A549 (cell line): ENCODE measurements at regions not wholly inside any gene's neighbourhood (a gene's known extent, or its start where the extent isn't known, plus 50 kb on each side); places are given as distances from the start of the nearest gene placed in this dataset.

Source experiments
- ATAC-seq, 2 experiments: fragments of 200-7000 bp in 1 of 2; fragments of >200 bp in 1 of 2; cut with Nextera tagmentation in 1 of 2; cut with Tn5 transposase in 1 of 2; 3 replicates each; pipeline versions ENCODE4 v1.8.0 to v1.9.1; 2018 to 2020; ENCODE audit warnings: mild to moderate bottlenecking in 1 of 2, moderate library complexity in 1 of 2
- CTCF ChIA-PET: fragments of 300-600 bp; sonication (Branson Sonifier 250); formaldehyde crosslinking; extraction: SDS; loops from one replicate; lab custom pipeline; 2021; ENCODE audit warnings: antibody characterized with exemption, inconsistent platforms; lab: Yijun Ruan, JAX
- POLR2A ChIA-PET: fragments of 350-600 bp; formaldehyde crosslinking; extraction: SDS; loops from one replicate; lab custom pipeline; 2021; ENCODE audit warnings: antibody characterized with exemption, inconsistent platforms; lab: Yijun Ruan, JAX
- DNase-seq, 2 experiments: peaks; one replicate each; pipeline versions ENCODE4 v3.0.0 to v3.0.0-alpha.2; 2011 to 2016; ENCODE audit warnings: low read depth in 1 of 2, low spot score in 1 of 2
- FAIRE-seq: peaks from 2 replicates; lab custom pipeline; 2011; peaks lifted over from hg19 to GRCh38; lab: Jason Lieb, UNC
- H3K27ac ChIP-seq, 2 experiments: fragments of >200 bp; sonication (Bioruptor Twin); formaldehyde crosslinking; 3 replicates each; pipeline ENCODE4 v1.5.1; 2016 to 2017
- H3K4me1 ChIP-seq: fragments of >200 bp; sonication (Bioruptor Twin); formaldehyde crosslinking; 3 replicates; pipeline ENCODE4 v1.6.1; 2016
- H3K4me2 ChIP-seq: fragments of >200 bp; sonication (Bioruptor Twin); formaldehyde crosslinking; 3 replicates; pipeline ENCODE4 v1.6.1; 2016
- H3K4me3 ChIP-seq: fragments of >200 bp; sonication (Bioruptor Twin); formaldehyde crosslinking; 3 replicates; pipeline ENCODE4 v1.5.1; 2016
- H3K9me3 ChIP-seq: fragments of >200 bp; sonication (Bioruptor Twin); formaldehyde crosslinking; 3 replicates; pipeline ENCODE4 v1.6.1; 2016
- CBX2 ChIP-seq: fragments of 200-600 bp; sonication (generic); IDR thresholded peaks from 2 replicates; pipeline ENCODE4 v1.6.1; 2016; ENCODE audit warnings: low read depth, mild to moderate bottlenecking, borderline replicate concordance
- CBX8 ChIP-seq: fragments of 200-600 bp; sonication (generic); IDR thresholded peaks from 2 replicates; pipeline ENCODE4 v1.6.1; 2016
- CEBPB ChIP-seq, 2 experiments: fragments of >200 bp in 1 of 2; sonication (Bioruptor Twin) in 1 of 2; formaldehyde crosslinking in 1 of 2; IDR thresholded peaks; 2 replicates each; pipeline ENCODE4 v1.6.1; 2012 to 2016
- CTCF ChIP-seq: fragments of >200 bp; sonication (Bioruptor Twin); formaldehyde crosslinking; IDR thresholded peaks from 3 replicates; pipeline ENCODE4 v1.5.1; 2016
- EHF ChIP-seq: fragments of 250-450 bp; sonication (Bioruptor Pico); IDR thresholded peaks from 2 replicates; pipeline ENCODE4 v1.5.0; 2020; ENCODE audit warnings: mild to moderate bottlenecking
- ELK1 ChIP-seq: fragments of 150-350 bp; IDR thresholded peaks from 2 replicates; pipeline ENCODE4 v1.6.1; 2014; ENCODE audit warnings: low read depth, mild to moderate bottlenecking, low read length
- EP300 ChIP-seq, 2 experiments: fragments of >200 bp; sonication (Bioruptor Twin); formaldehyde crosslinking; IDR thresholded peaks; 2 replicates in 1 of 2; 3 replicates in 1 of 2; pipeline ENCODE4 v1.6.1; 2016 to 2017
- HEYL ChIP-seq: fragments of 250-450 bp; sonication (Bioruptor Pico); IDR thresholded peaks from 2 replicates; pipeline ENCODE4 v1.8.0; 2021; ENCODE audit warnings: mild to moderate bottlenecking, moderate library complexity
- HOXB13 ChIP-seq: fragments of 250-450 bp; sonication (Bioruptor Pico); IDR thresholded peaks from 2 replicates; pipeline ENCODE4 v1.5.0; 2020; ENCODE audit warnings: low read depth, mild to moderate bottlenecking, moderate library complexity
- JUN ChIP-seq, 2 experiments: fragments of >200 bp; sonication (Bioruptor Twin); formaldehyde crosslinking; IDR thresholded peaks; 2 replicates in 1 of 2; 3 replicates in 1 of 2; pipeline ENCODE4 v1.6.1; 2016 to 2017
- MAZ ChIP-seq: fragments of 150-350 bp; IDR thresholded peaks from 2 replicates; pipeline ENCODE4 v1.6.1; 2014; ENCODE audit warnings: antibody characterized with exemption, low read depth, low read length, borderline replicate concordance
- MYC ChIP-seq: IDR thresholded peaks from 2 replicates; pipeline ENCODE4 v1.6.1; 2012; ENCODE audit warnings: mild to moderate bottlenecking, inconsistent platforms, low read length, improper control_type of control experiment, borderline replicate concordance
- NR3C1 ChIP-seq: fragments of >200 bp; sonication (Bioruptor Twin); formaldehyde crosslinking; IDR thresholded peaks from 3 replicates; pipeline ENCODE4 v1.6.1; 2017
- PHF8 ChIP-seq: fragments of 200-600 bp; sonication (generic); IDR thresholded peaks from 2 replicates; pipeline ENCODE4 v1.6.1; 2016; ENCODE audit warnings: low read depth, mild to moderate bottlenecking, antibody characterized with exemption, moderate library complexity, borderline replicate concordance
- POLR2AphosphoS2 ChIP-seq: conservative IDR thresholded peaks from 2 replicates; pipeline ENCODE4 v1.6.1; 2012; ENCODE audit warnings: low read length, improper control_type of control experiment, inconsistent platforms
- RAD21 ChIP-seq, 2 experiments: fragments of >200 bp in 1 of 2; sonication (Bioruptor Twin) in 1 of 2; formaldehyde crosslinking in 1 of 2; IDR thresholded peaks in 1 of 2; conservative IDR thresholded peaks in 1 of 2; 2 replicates in 1 of 2; 3 replicates in 1 of 2; pipeline ENCODE4 v1.6.1; 2012 to 2018; ENCODE audit warnings: inconsistent platforms in 1 of 2
- REST ChIP-seq: fragments of 200-600 bp; sonication (generic); IDR thresholded peaks from 2 replicates; pipeline ENCODE4 v1.6.1; 2016; ENCODE audit warnings: antibody characterized with exemption, mild to moderate bottlenecking, moderate library complexity
- RFX5 ChIP-seq: fragments of 450-650 bp; IDR thresholded peaks from 2 replicates; pipeline ENCODE4 v1.7.1; 2014; ENCODE audit warnings: antibody characterized with exemption, mild to moderate bottlenecking, moderate library complexity
- SMC3 ChIP-seq: fragments of >200 bp; sonication (Bioruptor Twin); formaldehyde crosslinking; IDR thresholded peaks from 3 replicates; pipeline ENCODE4 v1.6.1; 2018; ENCODE audit warnings: inconsistent platforms
- TFCP2L1 ChIP-seq: fragments of 250-450 bp; sonication (Bioruptor Pico); IDR thresholded peaks from 2 replicates; pipeline ENCODE4 v1.5.0; 2021; ENCODE audit warnings: mild to moderate bottlenecking
- TP53 ChIP-seq: fragments of 250-450 bp; sonication (Bioruptor Pico); IDR thresholded peaks from 2 replicates; pipeline ENCODE4 v1.5.0; 2021; ENCODE audit warnings: mild to moderate bottlenecking, moderate library complexity
- ZFP36 ChIP-seq: fragments of 450-650 bp; IDR thresholded peaks from 2 replicates; pipeline ENCODE4 v1.6.1; 2014; ENCODE audit warnings: borderline replicate concordance; ENCODE audit not compliant: partially characterized antibody
- ZSCAN20 ChIP-seq: fragments of 250-450 bp; sonication (Bioruptor Pico); IDR thresholded peaks from 2 replicates; pipeline ENCODE4 v1.8.0; 2022; ENCODE audit warnings: mild to moderate bottlenecking, moderate library complexity
- WGBS: methylation state at CpG from one replicate; pipeline ENCODE4 v1.1.6; 2017; ENCODE audit errors: missing lambda C conversion rate; 5-methylcytosine and 5-hydroxymethylcytosine counted together

- TF ChIP-seq REST (no peak), TP53 (CRISPR knock-in tag) (no peak), CBX8 (no peak), PHF8 (no peak), SMC3 (no peak), HOXB13 (CRISPR knock-in tag) (no peak), EHF (CRISPR knock-in tag) (no peak), POLR2AphosphoS2 (no peak), NR3C1 (no peak), CBX2 (no peak), ZFP36 (no peak), CTCF (no peak), MYC (no peak), JUN (IDR thresholded peaks at IDR 0.05) (no peak), HEYL (CRISPR knock-in tag) (no peak), CEBPB (IDR thresholded peaks at IDR 0.05) (no peak), ZSCAN20 (CRISPR knock-in tag) (no peak), RAD21 (conservative IDR thresholded peaks at IDR 0.05 in 1 of 2, IDR thresholded peaks at IDR 0.05 in 1 of 2) (no peak), MAZ (no peak)
- Histone ChIP-seq H3K27ac (no peak overlapping the region), H3K4me1 (no peaks in the 10 kb centered on the region), H3K4me2 (no peak overlapping the region), H3K9me3 (no peaks in the 10 kb centered on the region), H3K4me3 (no peak overlapping the region)
- ATAC-seq (no peak), DNase-seq (no peak), FAIRE-seq (no peak)
- ChIA-PET POLR2A (no interaction called here), CTCF (no interaction called here)
- WGBS: 13% methylated on average over 19 of the region's 22 CpGs
Observed at GRCh38 chr22:48889887-48890692, 937.6 kb downstream of the BRD1 start.

- ChIA-PET POLR2A (no interaction called here), CTCF (interaction anchor here (0.7 kb wide), 1 partner anchor 63 kb away, joined by 3 read pairs; no protein-coding TSS in a partner anchor)
- no peak for ATAC-seq
- DNase-seq: no peak
- Histone ChIP-seq H3K4me3 (no peak overlapping the region), H3K27ac (no peak overlapping the region), H3K9me3 (no peaks in the 10 kb centered on the region)
- TF ChIP-seq TFCP2L1 (CRISPR knock-in tag) (no peak), CBX2 (no peak), MYC (no peak), HOXB13 (CRISPR knock-in tag) (no peak), RFX5 (no peak), RAD21 (conservative IDR thresholded peaks at IDR 0.05 in 1 of 2, IDR thresholded peaks at IDR 0.05 in 1 of 2) (no peak), ELK1 (no peak), EP300 (IDR thresholded peaks at IDR 0.05) (no peak), EHF (CRISPR knock-in tag) (no peak)
- TF ChIP-seq, all 56 proteins: peak for 0
- no peak for FAIRE-seq
- H3K4me1 ChIP-seq: no peaks in the 10 kb centered on the region
- 42% methylated on average over 13 of the region's 14 CpGs for WGBS
- H3K4me2 ChIP-seq: no peak overlapping the region
Observed at GRCh38 chr22:48889209-48889830, 938.4 kb downstream of the BRD1 start.
